ENCODE measurements at regions not wholly inside any gene's neighbourhood (a gene's known extent, or its start where the extent isn't known, plus 50 kb on each side); places are given as distances from the start of the nearest gene placed in this dataset.

GRCh38 chr2:104975371-104975770 is 62.5 kb upstream of the MRPS9 start:
- H4K8ac ChIP-seq (replicated peaks; ENCODE audit: insufficient read length, low read depth, low read length) = no peak overlapping the region
- H2AFZ ChIP-seq (ENCODE audit: low read length) = no peak overlapping the region
- no peak overlapping the region for H2BK12ac ChIP-seq (ENCODE audit: insufficient read length, low read depth, low read length)
- no peaks in the 10 kb centered on the region for H3K9me3 ChIP-seq (ENCODE audit: control insufficient read depth, low read depth, low read length)
- H2AK5ac ChIP-seq (ENCODE audit: insufficient read length, low read length) = no peak overlapping the region
- no peak overlapping the region for H3K27ac Mint-ChIP-seq
- no peak overlapping the region for H2BK15ac ChIP-seq (ENCODE audit: low read depth, low read length)
- no peak for DNase-seq
- H3K4me1 ChIP-seq (ENCODE audit: insufficient read depth, low read length) = no peaks in the 10 kb centered on the region
- H3K79me1 ChIP-seq (ENCODE audit: insufficient read depth, low read depth, low read length, poor library complexity, severe bottlenecking) = no peaks in the 10 kb centered on the region
- H4K91ac ChIP-seq (ENCODE audit: insufficient read length, low read depth, low read length) = no peak overlapping the region
- H3K23me2 ChIP-seq (ENCODE audit: insufficient read length, low read depth, low read length, poor library complexity, severe bottlenecking) = no peaks in the 10 kb centered on the region
- WGBS (ENCODE audit: extremely low coverage, insufficient read length, low lambda C conversion rate) = no CpG with 5 or more reads among the region's 3 CpGs
- no peak overlapping the region for H2BK20ac ChIP-seq (ENCODE audit: low read depth, low read length, poor library complexity, severe bottlenecking)
- H2BK5ac ChIP-seq (ENCODE audit: insufficient read length, low read length) = no peak overlapping the region
- no peak overlapping the region for H3K18ac ChIP-seq (ENCODE audit: insufficient read length, low read depth, low read length)
- no peaks in the 10 kb centered on the region for H3K79me2 ChIP-seq (ENCODE audit: insufficient read depth, low read length)
- no peak overlapping the region for H4K5ac ChIP-seq (ENCODE audit: insufficient read length, low read depth, low read length)
- H3T11ph ChIP-seq (ENCODE audit: low read length) = no peak overlapping the region
- no peak overlapping the region for H3K56ac ChIP-seq (ENCODE audit: insufficient read length, low read depth, low read length)
- H3K27me3 ChIP-seq (ENCODE audit: insufficient read depth, low read length) = no peaks in the 10 kb centered on the region
- H4K20me1 ChIP-seq (ENCODE audit: control insufficient read depth, insufficient read depth, insufficient read length) = no peaks in the 10 kb centered on the region
- TF ChIP-seq CTCF (conservative IDR thresholded peaks at IDR 0.05) = no peak
- H3K23ac ChIP-seq (ENCODE audit: insufficient read length, low read depth, low read length) = no peak overlapping the region
- 0 out of 4 replicates have a peak, but pooled peaks cover 0 to 2% of the 10 kb centered on the region in 2 experiments for H3K4me1 Mint-ChIP-seq
- H3K27ac ChIP-seq (ENCODE audit: insufficient read length, low read depth, low read length) = no peak overlapping the region
- no peaks in the 10 kb centered on the region; a peak in 1 of 7 replicates for H3K36me3 Mint-ChIP-seq (ENCODE audit: insufficient read depth in 1 of 3, low read depth in 3 of 3)
- no peak overlapping the region for H2BK120ac ChIP-seq (ENCODE audit: low read depth, low read length, poor library complexity, severe bottlenecking)
- H3K9me3 Mint-ChIP-seq = no peaks in the 10 kb centered on the region; a peak in 1 of 5 replicates
- H3K4ac ChIP-seq (ENCODE audit: low read depth, low read length) = no peak overlapping the region
- no peak overlapping the region for H3K4me3 Mint-ChIP-seq
- peaks cover 17% of the 10 kb centered on the region for H3K27me3 Mint-ChIP-seq (ENCODE audit: low read depth)
- no peak overlapping the region for H3K14ac ChIP-seq (ENCODE audit: insufficient read depth, low read length)
- no peak overlapping the region for H3K9ac ChIP-seq (ENCODE audit: extremely low read depth, insufficient read length, low read length)
- H3K4me2 ChIP-seq (ENCODE audit: insufficient read depth, insufficient read length, low read length) = no peak overlapping the region
